ENCODE measurements at regions not wholly inside any gene's neighbourhood (a gene's known extent, or its start where the extent isn't known, plus 50 kb on each side); places are given as distances from the start of the nearest gene placed in this dataset.

DNA sequence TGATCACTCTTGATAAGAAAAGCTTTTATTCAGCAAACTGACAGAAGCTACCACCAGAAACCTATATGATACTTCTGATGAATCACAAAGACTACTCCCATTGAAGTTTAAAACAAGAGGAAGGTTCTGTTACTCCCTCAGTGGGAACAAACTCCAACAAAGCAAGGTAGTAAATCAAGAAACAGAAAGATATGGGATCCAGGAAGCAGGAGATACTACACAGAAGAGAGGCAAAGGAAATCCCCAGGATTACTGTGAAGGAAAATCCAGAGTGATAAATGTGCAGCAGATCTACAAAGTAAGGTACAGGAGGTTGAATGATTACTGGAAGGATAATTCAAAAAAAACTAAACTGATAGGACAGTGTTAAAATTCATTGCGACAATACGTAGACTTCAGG lies 222.4 kb downstream of the HHIP start:
- no peak for TF ChIP-seq YY1 (IDR thresholded peaks at IDR 0.05; ENCODE audit: insufficient read depth, insufficient read length)
- no peak for TF ChIP-seq SUZ12 (IDR thresholded peaks at IDR 0.05; ENCODE audit: extremely low read depth, insufficient read depth, insufficient read length)
- TF ChIP-seq ZNF274 (IDR thresholded peaks at IDR 0.05; ENCODE audit: low read depth, low read length) = no peak

All from NT2/D1 (cell line).